OCI-LY1 (cell line): ENCODE measurements at regions not wholly inside any gene's neighbourhood (a gene's known extent, or its start where the extent isn't known, plus 50 kb on each side); places are given as distances from the start of the nearest gene placed in this dataset.

Experiments
- CTCF ChIP-seq: fragments of 200-600 bp; sonication (generic), shearing (Covaris generic); IDR thresholded peaks from 2 replicates; pipeline ENCODE4 v1.5.1; 2017; ENCODE audit warnings: mild to moderate bottlenecking, antibody characterized with exemption, low read length, moderate library complexity, mixed read lengths
- EZH2 ChIP-seq: fragments of 200-600 bp; sonication (generic), shearing (Covaris generic); IDR thresholded peaks from 2 replicates; pipeline ENCODE4 v1.8.0; 2017; ENCODE audit warnings: borderline replicate concordance, mixed run types, mild to moderate bottlenecking, antibody characterized with exemption, low read length, moderate library complexity, mixed read lengths

- TF ChIP-seq CTCF (no peak), EZH2 (no peak)
Observed at GRCh38 chr5:12695651-12696050, 791.4 kb upstream of the CTNND2 start.
